GM19452 (cell line): ENCODE measurements at regions not wholly inside any gene's neighbourhood (a gene's known extent, or its start where the extent isn't known, plus 50 kb on each side); places are given as distances from the start of the nearest gene placed in this dataset.
"Not testable (repeated sequence)": the region's sequence is repeated elsewhere in the genome, so short reads cannot be mapped to it uniquely, and the experiment has no call there.

Experiments
- ATAC-seq: cut with Tn5 transposase; IDR thresholded peaks from one replicate; pipeline ENCODE4 v1.9.1; 2021; ENCODE audit not compliant: unreplicated experiment

- ATAC-seq, result no peak
These were observed 790.2 kb downstream of the DHX35 start for GRCh38 chr20:39752262-39752876.

GRCh38 chr20:39751557-39752137 is 789.5 kb downstream of the DHX35 start:
- no peak for ATAC-seq

GRCh38 chr20:39745380-39745779 is 783.2 kb downstream of the DHX35 start:
- ATAC-seq, result no peak

GRCh38 chr20:39738651-39739050 is 776.5 kb downstream of the DHX35 start:
- ATAC-seq, result no peak

- ATAC-seq, result no peak
These were observed 774.5 kb downstream of the DHX35 start for GRCh38 chr20:39736434-39737327.

GRCh38 chr20:39725513-39725912 is 763.4 kb downstream of the DHX35 start:
- ATAC-seq, result not testable (repeated sequence)

- ATAC-seq, result no peak
These were observed 757.1 kb downstream of the DHX35 start for GRCh38 chr20:39719293-39719692.

- no peak for ATAC-seq
These were observed 755.8 kb downstream of the DHX35 start for GRCh38 chr20:39717936-39718335.

- ATAC-seq, result no peak
These were observed 754.7 kb downstream of the DHX35 start for GRCh38 chr20:39716796-39717341.

GRCh38 chr20:39713076-39713840 is 751.1 kb downstream of the DHX35 start:
- ATAC-seq, result no peak

- ATAC-seq, result no peak
These were observed 744.1 kb downstream of the DHX35 start for GRCh38 chr20:39706184-39706663.

GRCh38 chr20:39705032-39705431 is 742.9 kb downstream of the DHX35 start:
- ATAC-seq, result no peak

GRCh38 chr20:39703357-39703756 is 741.2 kb downstream of the DHX35 start:
- ATAC-seq, result not testable (repeated sequence)

- ATAC-seq, result no peak
These were observed 740.7 kb downstream of the DHX35 start for GRCh38 chr20:39702701-39703349.

GRCh38 chr20:39700528-39700927 is 738.4 kb downstream of the DHX35 start:
- ATAC-seq, result no peak

- no peak for ATAC-seq
These were observed 737.1 kb downstream of the DHX35 start for GRCh38 chr20:39699166-39699725.

- no peak for ATAC-seq
These were observed 736.6 kb downstream of the DHX35 start for GRCh38 chr20:39698752-39699151.

GRCh38 chr20:39691151-39691862 is 729.2 kb downstream of the DHX35 start:
- no peak for ATAC-seq

GRCh38 chr20:39676857-39677391 is 714.8 kb downstream of the DHX35 start:
- ATAC-seq, result no peak
